A673 (cell line): ENCODE measurements at regions not wholly inside any gene's neighbourhood (a gene's known extent, or its start where the extent isn't known, plus 50 kb on each side); places are given as distances from the start of the nearest gene placed in this dataset.

ENCODE experiments used
- CTCF ChIP-seq: fragments of 300-800, 200-600 bp; sonication (generic); conservative IDR thresholded peaks from 2 replicates; pipeline ENCODE4 v1.5.1; 2017; ENCODE audit warnings: low read depth, mild to moderate bottlenecking, antibody characterized with exemption, low read length, moderate library complexity, mixed read lengths
- EZH2 ChIP-seq: fragments of 200-600 bp; sonication (generic); IDR thresholded peaks from 2 replicates; pipeline ENCODE4 v1.6.1; 2017; ENCODE audit warnings: borderline replicate concordance, low read depth, mild to moderate bottlenecking, mixed read lengths, antibody characterized with exemption, low read length; ENCODE audit not compliant: poor library complexity, severe bottlenecking

DNA sequence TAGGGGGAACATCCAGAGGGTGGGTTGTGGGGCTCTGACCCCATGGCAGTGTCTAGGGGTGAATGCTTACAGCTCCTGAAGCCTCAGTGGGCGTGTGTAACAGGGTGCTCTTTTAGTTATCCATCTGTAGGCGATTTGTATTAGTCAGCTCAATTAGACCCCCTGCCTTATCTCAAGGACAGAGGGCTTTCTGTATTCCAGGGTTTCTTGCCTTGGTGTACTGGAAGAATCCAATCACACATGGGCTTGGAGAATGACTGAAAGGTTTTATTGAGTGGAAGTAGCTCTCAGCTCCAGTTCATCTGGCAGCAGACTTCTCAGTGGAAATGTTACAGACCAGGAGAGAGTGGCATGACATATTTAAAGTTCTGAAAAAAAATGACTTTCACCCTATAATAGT is 334.0 kb upstream of the GCFC2 start:
- TF ChIP-seq CTCF, result no peak
- TF ChIP-seq EZH2, result no peak
